Activated CD4-positive, alpha-beta T cell treated with anti-CD3 and anti-CD28 coated beads for 4 hours (primary cell): ENCODE measurements at regions not wholly inside any gene's neighbourhood (a gene's known extent, or its start where the extent isn't known, plus 50 kb on each side); places are given as distances from the start of the nearest gene placed in this dataset.

Experiments
- DNase-seq, 2 donors: peaks; one replicate each; pipeline ENCODE4 v3.0.0-alpha.2; 2020

DNA sequence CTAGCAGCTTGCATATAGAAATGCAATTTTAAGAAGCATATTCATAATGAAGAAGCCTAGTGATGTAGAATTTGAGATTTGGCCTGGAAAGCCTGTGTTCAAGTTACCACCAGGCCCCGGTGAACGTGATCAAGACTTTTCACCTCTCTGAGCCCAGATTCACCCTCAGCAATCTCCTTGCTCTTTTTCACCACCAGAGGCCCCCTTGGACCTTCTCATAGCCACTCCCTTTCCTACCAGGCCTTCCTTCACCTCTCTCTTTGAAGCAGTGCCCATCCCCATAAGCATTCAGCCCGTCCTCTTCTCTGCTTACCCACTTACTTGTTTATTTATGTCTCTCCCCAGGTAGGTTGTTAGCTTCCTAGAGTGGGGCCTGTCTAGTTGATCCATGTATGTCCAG is 1280.9 kb downstream of the AACS start:
- no peak for DNase-seq

DNA sequence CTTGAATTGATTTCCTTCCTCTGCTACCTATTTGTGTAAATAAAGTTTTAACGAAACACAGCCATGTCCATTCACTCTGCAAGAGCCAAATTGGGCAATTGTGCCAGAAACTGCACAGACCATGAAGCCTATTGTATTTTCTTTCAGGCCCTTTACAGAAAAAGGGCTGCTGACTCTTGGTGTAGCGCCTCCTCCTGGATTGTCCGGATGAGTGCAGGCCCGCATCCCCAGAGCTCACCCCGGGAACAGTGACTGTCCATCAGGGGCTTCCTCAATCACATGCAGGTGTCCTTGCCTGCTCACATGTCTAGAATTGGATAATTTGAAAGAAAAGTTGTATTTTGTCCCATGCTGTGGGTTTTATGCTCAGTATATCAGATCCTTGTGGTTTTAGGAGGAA is 1282.2 kb downstream of the AACS start:
- no peak for DNase-seq

DNA sequence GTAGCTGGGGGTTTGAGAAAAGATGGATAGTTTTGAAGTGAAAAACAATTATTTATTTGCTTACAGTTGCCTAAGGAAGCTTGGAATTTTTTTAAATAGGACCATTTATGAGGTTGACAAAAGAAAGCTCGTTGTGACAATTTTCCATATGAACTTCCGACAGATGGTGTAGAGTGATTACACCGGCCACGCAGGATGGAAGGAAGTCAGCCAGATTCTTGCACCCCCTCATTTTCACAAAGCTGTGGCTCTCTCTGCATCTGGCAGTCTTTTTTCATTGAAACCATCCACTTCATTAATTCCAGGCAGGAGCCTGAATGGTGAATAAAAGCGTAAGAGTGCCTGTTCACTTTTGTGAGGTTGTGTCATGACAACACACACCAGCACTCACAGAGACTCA is 1284.1 kb downstream of the AACS start:
- no peak for DNase-seq

DNA sequence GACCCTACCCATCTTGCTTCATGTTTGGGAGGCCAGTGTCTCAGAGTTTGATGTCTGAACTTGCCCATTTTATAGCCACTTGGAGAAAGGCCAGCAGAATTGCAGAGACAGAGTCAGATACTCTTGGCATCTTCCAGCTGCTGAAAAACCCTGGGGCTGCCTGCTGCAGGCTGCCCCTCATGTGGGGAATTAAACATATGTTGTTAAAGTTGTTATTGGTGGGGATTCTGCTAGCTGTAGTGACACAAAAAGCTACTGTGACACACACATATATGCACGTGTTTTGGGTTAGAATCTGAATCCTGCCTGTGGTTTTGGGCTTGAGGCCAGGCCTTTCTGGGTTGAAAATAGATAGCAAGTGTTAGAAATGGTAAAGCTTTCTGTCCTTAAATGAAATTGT is 1288.4 kb downstream of the AACS start:
- DNase-seq, result no peak

DNA sequence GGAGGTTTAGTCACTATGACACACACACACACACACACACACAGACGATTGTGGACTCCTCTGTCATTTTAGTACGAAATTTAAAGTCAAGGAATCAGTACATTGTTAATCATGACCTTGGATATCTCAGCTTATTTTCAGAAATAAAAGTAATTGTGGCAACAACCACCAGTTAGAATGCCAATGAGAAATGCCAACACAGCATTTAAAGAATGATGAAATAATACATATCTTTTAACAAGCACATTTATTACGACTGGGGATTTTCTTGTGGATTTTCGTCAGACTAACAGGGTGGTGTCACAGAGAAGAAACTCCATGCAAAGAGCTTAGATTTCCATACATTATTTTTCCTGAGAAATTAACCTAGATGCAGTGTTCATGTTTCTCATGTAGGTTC is 1289.4 kb downstream of the AACS start:
- DNase-seq, result no peak

DNA sequence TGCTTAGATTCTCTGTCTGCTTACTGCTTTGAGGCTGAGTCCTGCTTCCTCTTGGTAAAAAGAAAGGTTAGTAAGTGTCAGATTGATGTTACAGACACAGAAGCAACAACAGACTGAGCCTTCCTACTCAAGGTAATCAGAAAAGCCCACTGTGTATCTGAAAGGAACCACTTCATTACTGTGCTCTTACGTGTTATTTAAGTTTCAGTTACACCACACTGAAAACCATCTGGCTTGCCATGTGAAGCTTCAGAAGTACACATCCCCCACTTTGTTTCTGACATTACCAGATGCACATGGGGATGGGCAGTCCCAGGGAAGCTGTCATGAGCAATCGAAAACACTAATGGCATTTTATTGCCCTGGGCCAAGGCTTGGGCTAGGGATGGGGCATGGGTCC is 1290.1 kb downstream of the AACS start:
- DNase-seq, result no peak

DNA sequence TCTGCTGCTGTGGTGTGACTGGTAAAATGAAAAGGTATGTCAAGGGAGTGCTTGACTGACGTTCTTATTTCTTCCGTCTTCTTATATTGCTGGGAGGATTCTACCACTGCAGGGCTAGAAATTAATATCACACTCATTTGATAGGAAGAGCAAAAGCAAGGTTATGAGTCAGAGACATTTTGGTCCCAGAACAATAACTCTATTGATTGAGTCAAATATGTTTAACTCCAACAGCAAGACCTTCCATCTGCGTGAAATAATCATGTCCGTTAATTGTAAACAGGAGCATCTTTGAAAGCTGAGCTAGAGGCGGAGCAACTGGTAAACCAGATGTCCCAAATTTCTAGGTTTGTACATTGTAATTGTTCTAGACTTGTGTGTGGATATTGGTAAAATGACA is 1293.6 kb downstream of the AACS start:
- no peak for DNase-seq

DNA sequence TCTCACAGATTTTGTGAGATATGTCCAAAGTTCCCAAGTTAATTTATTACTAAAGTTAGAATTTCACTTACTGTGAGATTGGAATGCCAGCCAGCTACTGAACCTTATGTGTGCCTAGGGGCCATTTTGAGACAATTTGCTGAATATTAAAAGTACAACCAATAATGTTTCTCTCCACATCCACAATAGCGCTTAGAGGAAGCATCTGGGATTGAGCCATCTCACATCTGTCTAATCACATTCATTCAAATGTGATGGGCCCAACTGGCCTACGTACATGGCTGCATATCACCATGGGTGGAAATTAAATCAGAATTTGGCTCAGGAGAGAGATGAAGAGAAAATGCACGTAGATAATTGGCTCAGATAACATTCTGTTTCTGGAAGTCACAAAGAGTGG is 1294.0 kb downstream of the AACS start:
- DNase-seq, result no peak

DNA sequence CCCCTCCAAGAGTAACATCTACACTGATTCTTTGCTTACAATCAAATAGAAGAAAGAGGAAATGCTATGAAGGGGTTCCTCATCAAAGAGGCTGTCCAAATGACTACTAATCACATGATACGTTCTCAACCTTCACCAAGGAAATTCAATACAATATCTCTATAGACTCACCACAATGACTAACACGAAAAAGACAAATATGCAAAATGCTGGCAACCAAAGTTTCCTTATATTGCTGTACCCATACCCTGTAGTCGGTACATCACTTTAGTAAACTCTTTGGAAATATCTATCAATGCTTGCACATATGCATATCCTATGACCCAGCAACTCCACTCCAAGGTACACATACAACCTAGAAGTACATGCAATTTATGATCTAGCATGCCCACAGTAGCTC is 1296.6 kb downstream of the AACS start:
- no peak for DNase-seq

DNA sequence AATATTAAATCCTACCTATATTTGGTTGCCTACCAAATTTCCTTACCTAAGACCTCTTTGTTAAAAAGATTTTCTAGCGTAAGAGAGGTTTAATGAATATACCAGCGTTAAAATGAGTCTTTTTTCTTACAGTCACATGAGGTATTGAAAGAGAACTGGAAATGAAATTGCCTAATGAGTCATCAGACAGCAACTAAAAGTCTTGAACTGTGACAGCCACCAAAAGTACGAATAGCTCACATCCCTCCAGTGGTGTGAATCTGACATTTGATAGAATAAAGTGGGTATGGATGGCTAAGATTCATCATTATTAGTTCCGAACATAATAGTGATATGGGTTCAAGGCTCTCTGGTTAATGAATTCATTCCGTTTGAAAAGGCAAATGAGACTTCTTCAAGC is 1297.3 kb downstream of the AACS start:
- no peak for DNase-seq

DNA sequence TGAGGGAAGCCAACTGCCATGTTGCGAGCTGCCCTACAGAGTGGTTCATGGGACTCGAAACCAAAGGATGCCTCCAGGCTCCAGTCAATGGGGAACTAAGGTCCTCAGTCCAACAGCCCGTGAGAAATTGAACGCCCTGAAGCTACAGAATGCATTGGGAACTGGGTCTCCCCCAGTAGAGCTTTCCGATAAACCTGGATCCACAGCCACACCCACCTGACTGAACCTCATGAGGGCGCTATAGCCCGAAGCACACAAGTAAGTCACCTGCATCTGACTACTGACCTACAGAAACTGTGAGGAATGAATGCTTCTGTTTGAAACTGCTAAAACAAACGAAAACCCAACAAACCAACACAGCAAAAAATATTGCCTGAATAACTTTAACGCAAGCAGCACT is 1297.7 kb downstream of the AACS start:
- no peak for DNase-seq

DNA sequence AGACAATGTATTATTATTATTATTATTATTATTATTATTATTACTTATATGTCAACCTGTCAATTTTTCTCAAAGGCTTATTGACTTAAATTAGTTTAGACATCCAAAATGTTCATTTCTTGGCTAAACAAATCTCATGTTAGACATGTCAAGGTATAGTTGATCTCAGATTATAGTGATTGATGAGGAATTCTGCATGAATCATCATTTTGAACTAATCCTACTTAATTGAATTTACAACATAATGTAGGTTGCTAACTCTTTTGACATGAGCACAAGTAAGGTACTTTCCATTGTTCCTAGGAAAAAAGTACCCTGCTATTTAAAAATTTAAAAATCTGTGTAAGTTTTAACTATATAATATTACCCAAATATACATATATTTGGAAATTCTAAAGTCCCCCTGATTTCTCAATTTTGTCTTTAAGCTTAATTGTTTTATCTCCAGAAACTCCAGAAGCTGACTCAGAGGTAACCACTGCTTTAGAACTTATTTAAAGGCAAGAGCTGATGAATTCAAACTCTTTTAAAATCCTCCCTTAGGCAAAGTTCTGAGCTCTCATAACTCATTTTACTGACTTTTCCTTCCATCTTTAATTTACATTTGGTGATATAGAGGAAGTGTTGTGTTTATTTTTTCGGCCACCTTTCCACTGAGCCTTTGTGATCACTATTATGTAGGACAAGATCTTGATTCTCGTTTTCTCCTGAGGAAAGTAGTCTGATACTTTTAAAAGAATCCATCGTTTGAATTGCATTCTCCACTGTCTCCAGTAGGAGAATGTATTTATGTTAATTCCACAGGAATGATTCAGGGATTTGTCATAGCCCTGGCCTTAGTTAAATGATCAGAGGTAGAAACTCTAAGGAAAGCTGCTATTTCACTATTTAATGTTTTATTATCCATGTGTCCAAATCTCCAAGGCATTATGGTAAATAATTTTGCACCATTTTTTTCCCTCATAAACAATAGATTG is 1304.5 kb downstream of the AACS start:
- no peak for DNase-seq

DNA sequence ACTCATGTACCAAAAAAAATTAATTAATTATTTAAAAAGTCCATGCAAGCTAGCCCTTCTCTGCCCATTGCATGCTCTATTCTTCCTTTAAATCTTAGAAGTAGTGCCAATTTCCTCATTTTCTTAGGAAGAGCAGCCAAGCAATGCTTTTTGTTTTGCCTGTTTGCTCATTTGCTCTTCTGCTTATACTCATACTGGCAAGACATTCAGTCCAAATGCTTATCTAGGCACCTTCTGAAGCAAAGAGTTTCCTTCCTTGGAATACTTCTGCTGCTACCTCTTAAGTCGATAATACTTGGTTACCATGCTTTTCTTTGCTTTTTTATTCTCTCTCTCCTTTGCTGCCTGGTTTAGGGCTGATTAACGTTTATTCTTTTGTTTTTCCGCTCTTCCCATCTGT is 1318.3 kb downstream of the AACS start:
- DNase-seq, result no peak

DNA sequence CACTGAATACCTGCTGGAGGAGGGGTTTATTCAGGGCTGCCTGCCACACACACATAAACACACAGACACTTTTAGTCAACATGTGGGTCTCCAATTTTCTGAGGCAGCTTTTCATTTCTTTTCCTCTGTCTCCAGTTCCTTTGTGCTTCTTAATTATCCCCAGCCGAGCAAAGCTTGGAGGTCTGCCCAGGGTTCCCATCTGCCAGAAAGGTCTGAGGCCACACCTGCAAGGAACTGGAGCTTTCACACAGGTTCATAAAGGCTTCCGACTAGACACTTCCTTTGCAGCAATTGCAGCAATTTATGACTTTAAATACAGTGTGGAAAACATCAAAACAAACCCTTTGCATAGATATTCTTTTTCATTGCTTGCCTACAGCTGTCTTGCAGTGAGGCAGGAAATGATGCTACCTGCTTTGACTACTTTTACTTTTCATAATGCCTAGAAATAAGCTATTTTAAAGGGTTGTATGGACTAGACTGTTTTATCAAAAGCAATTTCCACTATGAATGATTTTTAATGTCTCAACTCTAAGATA is 1318.9 kb downstream of the AACS start:
- DNase-seq, result no peak

DNA sequence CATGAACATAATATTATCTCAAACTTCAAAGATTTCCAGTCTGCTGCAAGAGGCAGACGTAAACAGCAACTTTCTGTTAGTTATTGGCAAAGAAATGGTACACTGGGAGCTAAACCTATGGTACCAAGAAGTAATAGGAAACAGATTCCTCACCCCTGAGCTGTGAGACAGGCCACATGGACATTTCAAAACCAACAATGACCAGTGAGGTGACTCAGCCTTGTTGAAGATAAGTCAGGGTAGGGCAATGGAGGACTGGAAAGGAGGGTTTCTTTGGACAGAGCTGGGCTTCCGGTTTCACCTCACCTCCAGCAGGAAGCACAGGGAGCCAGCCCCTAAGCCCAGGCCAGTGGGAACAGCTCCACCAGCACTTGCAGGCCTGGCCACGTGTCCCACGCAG is 1320.5 kb downstream of the AACS start:
- no peak for DNase-seq

DNA sequence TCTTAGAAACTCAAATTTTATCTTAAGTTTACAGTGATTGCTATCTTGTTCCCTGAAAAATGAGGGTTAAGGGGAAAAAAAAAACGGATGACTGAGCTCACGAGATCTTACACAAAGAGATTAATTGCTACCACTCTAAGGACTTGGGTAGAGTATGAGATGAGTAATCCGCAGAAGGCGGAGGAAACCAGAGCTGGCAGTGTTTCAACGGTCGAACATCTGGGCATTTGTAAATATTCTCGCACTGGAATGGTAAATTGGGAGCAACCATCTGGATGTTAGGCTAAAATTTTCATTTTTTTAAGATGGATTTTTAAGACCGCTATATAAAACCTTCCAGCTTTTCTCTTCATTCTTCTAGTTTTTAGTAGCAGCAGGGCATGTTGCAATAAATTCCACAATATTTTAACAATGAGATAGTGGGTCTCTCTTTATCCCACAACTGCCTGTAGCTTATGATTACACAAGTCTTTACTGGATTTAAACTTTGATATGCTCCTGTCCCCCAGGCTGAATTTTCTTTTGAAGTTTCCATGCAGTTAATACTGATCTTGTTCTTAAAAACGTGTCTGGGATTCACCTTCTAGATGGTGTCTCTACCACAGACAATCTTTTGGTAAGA is 1324.1 kb downstream of the AACS start:
- DNase-seq, result no peak

DNA sequence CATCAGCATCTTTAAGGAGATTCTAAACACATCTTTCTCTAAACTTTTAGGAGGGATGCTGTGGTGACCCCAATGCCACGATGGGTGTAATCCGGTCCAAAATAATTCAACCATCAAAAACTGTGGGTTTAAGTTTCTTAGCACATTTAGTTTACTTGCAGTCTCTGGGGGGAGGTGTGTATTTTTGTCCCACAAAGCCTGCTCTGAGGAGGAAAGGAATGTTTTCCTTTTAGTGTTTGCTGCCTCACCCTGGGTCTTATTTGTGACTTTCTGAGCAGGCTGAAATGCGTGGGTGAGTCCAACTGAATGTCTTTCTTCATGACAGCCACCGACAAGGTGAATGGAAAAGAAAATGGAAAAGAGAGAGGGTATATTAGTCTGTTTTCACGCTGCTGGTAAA is 1324.7 kb downstream of the AACS start:
- DNase-seq, result no peak

DNA sequence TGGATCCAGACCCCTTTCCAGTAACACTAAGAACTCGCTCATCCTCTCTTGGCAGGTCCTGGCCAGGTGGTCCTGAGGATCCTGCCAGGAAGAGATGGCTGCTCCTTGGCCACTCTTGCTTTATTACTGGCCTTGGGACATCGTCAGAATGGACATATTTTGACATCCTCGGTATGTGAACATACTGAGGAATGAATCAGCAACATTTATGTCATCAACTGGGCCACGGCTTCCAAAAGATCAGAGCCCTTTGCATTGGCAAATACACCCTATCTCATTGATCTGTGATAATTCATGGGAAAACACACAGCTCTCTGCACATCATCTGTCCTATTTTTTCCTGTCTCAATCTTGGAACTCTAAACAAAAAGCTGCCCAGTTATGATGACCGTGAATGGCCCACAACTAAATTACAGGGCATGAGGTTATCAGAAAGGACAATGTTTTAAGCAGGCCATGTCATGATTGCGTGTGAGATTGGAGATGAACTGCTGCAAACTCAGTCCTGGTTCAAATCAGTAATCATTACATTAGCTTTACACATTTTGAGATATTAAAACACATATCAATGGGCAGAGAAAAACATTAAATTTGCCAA is 1325.8 kb downstream of the AACS start:
- DNase-seq, result no peak

DNA sequence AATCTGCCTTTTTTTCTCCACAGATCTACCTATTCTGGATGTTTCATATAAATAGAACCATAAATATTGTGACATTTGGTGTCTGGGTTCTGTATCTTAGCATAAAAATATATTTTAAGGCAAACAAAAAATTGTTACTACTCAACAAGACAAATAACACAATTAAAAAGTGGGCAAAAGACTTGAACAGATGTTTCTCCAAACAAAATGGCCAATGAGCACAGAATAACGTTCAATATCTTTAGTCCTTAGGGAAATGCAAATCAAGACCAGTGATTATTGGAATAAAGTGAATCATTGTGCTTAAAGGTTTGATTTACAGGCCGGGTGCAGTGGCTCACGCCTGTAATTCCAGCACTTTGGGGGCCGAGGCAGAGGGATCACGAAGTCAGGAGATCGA is 1331.3 kb downstream of the AACS start:
- DNase-seq, result no peak

DNA sequence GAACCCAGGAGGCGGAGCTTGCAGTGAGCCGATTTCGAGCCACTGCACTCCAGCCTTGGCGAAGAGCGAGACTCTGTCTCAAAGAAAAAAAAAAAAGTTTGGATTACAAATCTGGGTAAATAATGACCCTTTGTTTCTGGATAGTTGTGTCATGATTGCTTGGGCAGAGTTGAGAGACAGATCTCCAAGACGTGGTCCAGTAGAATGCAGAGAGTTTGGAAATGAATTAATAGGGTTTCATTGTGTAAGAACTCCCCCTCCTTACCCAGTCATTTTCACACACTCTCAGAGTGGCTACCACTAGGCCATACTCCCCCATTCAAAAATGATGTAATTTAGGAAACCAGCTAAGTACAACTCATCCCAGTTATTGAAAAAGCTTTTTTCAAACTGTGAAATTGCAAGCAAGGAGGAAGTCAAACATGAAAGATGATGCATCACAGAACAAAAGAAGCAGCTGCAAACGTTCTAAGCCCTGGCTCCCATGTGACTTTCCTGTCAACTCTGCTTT is 1331.9 kb downstream of the AACS start:
- no peak for DNase-seq

DNA sequence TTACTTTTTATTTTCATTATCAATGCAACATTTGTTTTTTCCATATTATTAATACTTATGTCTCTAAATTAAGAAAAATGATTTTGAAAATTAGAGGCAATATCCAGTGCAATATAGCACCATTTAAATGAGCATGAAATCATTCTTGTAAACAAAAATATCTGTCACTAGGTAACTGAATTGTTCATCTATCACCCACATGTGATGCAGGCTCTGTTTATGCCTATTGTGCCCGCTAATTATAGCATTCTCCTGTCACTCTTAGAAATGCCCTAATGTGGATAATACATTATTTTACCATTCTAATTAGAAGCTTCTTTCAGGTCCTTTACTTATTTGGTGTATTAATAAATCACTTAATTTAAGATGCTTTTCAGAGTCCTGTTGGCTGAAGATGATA is 1332.4 kb downstream of the AACS start:
- no peak for DNase-seq

DNA sequence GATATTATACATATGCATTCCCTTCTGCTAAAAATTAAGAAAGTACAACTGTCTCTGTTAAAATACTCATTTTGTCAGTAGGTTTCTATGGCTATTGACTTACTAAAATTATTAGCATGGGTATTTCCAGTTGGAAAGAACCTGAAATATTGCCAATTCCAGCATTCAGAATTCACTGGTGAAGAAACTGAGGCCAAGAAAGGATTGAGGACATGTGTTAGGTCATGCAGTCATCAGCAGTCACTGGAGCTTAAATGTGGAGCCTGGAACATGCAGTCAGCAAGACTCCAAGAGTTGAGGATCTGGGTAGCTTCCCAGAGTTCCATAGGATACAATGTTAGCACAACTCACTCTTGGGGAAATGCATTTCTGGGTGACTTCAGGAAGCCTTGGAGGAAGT is 1335.6 kb downstream of the AACS start:
- no peak for DNase-seq

DNA sequence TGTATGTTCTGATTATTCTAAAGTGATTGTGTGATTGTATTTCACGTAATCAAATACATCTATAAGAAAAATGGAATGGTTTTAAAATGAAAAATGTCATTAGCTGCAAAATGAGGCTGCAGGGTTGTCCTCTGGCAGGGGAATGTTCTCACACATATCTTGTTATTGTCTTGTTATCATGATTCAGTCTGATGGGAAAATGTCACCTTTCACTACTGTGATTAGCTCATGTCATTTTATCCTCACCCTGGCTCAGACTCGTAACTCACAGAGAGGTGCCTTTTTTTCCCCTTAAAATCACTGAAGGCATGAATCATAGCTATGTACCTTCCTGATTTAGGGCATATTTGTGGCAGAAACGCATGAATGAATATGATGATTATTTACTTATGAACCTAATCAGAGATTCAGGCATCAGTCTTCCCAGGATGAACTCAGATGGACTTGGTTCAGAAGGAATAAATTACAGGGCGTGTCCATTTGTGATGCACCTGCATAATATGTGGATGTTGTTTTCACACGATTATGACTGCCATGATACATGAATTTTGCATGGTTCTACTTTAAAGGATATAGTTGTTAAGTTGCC is 1339.2 kb downstream of the AACS start:
- DNase-seq, result no peak
